SK-N-SH (cell line): ENCODE measurements at regions not wholly inside any gene's neighbourhood (a gene's known extent, or its start where the extent isn't known, plus 50 kb on each side); places are given as distances from the start of the nearest gene placed in this dataset.

Experiments
- CTCF ChIA-PET: fragments of 300-600, 350-600 bp; formaldehyde crosslinking; extraction: SDS; loops from one replicate; lab custom pipeline; 2021; lab: Yijun Ruan, JAX
- POLR2A ChIA-PET: fragments of 350-600 bp; sonication (Branson Sonifier 250); formaldehyde crosslinking; extraction: SDS; loops from one replicate; lab custom pipeline; 2020; ENCODE audit warnings: antibody characterized with exemption, inconsistent platforms; lab: Yijun Ruan, JAX
- DNase-seq: peaks from one replicate; pipeline ENCODE4 v3.0.0; 2012
- H2AFZ ChIP-seq: fragments of 200-600 bp; sonication (generic); 2 replicates; pipeline ENCODE4 v1.8.1; 2016; ENCODE audit warnings: antibody characterized with exemption, mild to moderate bottlenecking, low read depth
- H3F3A ChIP-seq: fragments of 200-600 bp; sonication (generic); replicated peaks from 2 replicates; pipeline ENCODE3; 2016; ENCODE audit warnings: antibody characterized with exemption, mild to moderate bottlenecking; ENCODE audit not compliant: insufficient read depth
- H3K27ac ChIP-seq, 2 experiments: fragments of 200-500 bp in 1 of 2; fragments of 200-600 bp in 1 of 2; sonication (Bioruptor generic) in 1 of 2; sonication (generic), shearing (Covaris generic) in 1 of 2; 2 replicates each; pipeline versions ENCODE4 v1.5.1 to v1.6.1; 2014 to 2016; ENCODE audit warnings: low read depth in 2 of 2, inconsistent platforms in 1 of 2, low read length in 1 of 2, mild to moderate bottlenecking in 1 of 2, mixed read lengths in 1 of 2
- H3K27me3 ChIP-seq: fragments of 200-600 bp; sonication (generic), shearing (Covaris generic); 2 replicates; pipeline ENCODE4 v1.6.1; 2016; ENCODE audit warnings: mixed run types; ENCODE audit not compliant: insufficient read depth
- H3K36me3 ChIP-seq, 2 experiments: fragments of 200-500 bp in 1 of 2; fragments of 200-600 bp in 1 of 2; sonication (Bioruptor generic) in 1 of 2; sonication (generic) in 1 of 2; replicated peaks in 1 of 2; 2 replicates each; pipeline versions ENCODE3 to v1.5.1; 2014 to 2016; ENCODE audit warnings: low read length in 1 of 2, mild to moderate bottlenecking in 1 of 2; ENCODE audit not compliant: insufficient read depth in 2 of 2, control insufficient read depth in 1 of 2
- H3K4me1 ChIP-seq, 2 experiments: fragments of 200-500 bp in 1 of 2; fragments of 200-600 bp in 1 of 2; sonication (Bioruptor generic) in 1 of 2; sonication (generic), shearing (Covaris generic) in 1 of 2; 2 replicates each; pipeline versions ENCODE4 v1.5.1 to v1.6.1; 2014 to 2016; ENCODE audit warnings: low read depth in 1 of 2, low read length in 1 of 2, mixed run types in 1 of 2; ENCODE audit not compliant: insufficient read depth in 2 of 2, control insufficient read depth in 1 of 2
- H3K4me2 ChIP-seq: fragments of 200-600 bp; sonication (generic), shearing (Covaris generic); 2 replicates; pipeline ENCODE4 v1.6.1; 2017; ENCODE audit warnings: mixed run types
- H3K4me3 ChIP-seq, 2 experiments: fragments of 200-500 bp in 1 of 2; fragments of 200-600 bp in 1 of 2; sonication (Bioruptor generic) in 1 of 2; sonication (generic), shearing (Covaris generic) in 1 of 2; 2 replicates each; pipeline versions ENCODE4 v1.5.1 to v1.8.1; 2014 to 2016; ENCODE audit warnings: low read depth in 2 of 2, inconsistent platforms in 1 of 2, low read length in 1 of 2, mild to moderate bottlenecking in 1 of 2, mixed read lengths in 1 of 2, moderate library complexity in 1 of 2
- H3K79me2 ChIP-seq: fragments of 200-600 bp; sonication (generic); 2 replicates; pipeline ENCODE4 v1.8.1; 2017; ENCODE audit warnings: mild to moderate bottlenecking; ENCODE audit not compliant: insufficient read depth
- H3K9ac ChIP-seq: fragments of 200-600 bp; sonication (generic); 2 replicates; pipeline ENCODE4 v1.6.1; 2017; ENCODE audit warnings: mixed run types
- H3K9me2 ChIP-seq: fragments of 200-600 bp; sonication (generic); 2 replicates; pipeline ENCODE4 v1.6.1; 2017; ENCODE audit warnings: mixed run types
- H3K9me3 ChIP-seq: fragments of 200-600 bp; sonication (generic); 2 replicates; pipeline ENCODE4 v1.6.1; 2017; ENCODE audit warnings: mixed run types, mild to moderate bottlenecking, moderate library complexity
- H4K20me1 ChIP-seq: fragments of 200-600 bp; sonication (generic); 2 replicates; pipeline ENCODE4 v1.6.1; 2017; ENCODE audit warnings: mild to moderate bottlenecking, mixed run types; ENCODE audit not compliant: insufficient read depth
- CHD2 ChIP-seq: fragments of 150-350 bp; IDR thresholded peaks from 2 replicates; pipeline ENCODE4 v1.6.1; 2018; ENCODE audit warnings: low read length; ENCODE audit not compliant: partially characterized antibody
- ELF1 ChIP-seq: IDR thresholded peaks from 2 replicates; pipeline ENCODE4 v1.4.0; 2012
- EP300 ChIP-seq, 2 experiments: IDR thresholded peaks; 2 replicates each; pipeline versions ENCODE4 v1.4.0 to v1.6.1; 2012; ENCODE audit warnings: borderline replicate concordance in 1 of 2, low read depth in 1 of 2, low read length in 1 of 2
- FOXM1 ChIP-seq: IDR thresholded peaks from 2 replicates; pipeline ENCODE4 v1.4.0; 2012; ENCODE audit warnings: low read depth, mild to moderate bottlenecking
- JUND ChIP-seq: IDR thresholded peaks from 2 replicates; pipeline ENCODE4 v1.4.0; 2012
- MEF2A ChIP-seq: IDR thresholded peaks from 2 replicates; pipeline ENCODE4 v1.4.0; 2012; ENCODE audit warnings: low read depth, borderline replicate concordance
- NRF1 ChIP-seq: IDR thresholded peaks from 2 replicates; pipeline ENCODE4 v1.6.1; 2012; ENCODE audit warnings: low read depth, mild to moderate bottlenecking, low read length
- POLR2AphosphoS5 ChIP-seq: IDR thresholded peaks from 2 replicates; pipeline ENCODE4 v1.6.1; 2012; ENCODE audit warnings: low read depth, low read length
- RAD21 ChIP-seq: IDR thresholded peaks from 2 replicates; pipeline ENCODE4 v1.6.1; 2012; ENCODE audit warnings: mild to moderate bottlenecking, low read length
- TAF1 ChIP-seq: IDR thresholded peaks from 2 replicates; pipeline ENCODE4 v1.6.1; 2012; ENCODE audit warnings: low read depth, mild to moderate bottlenecking, low read length, moderate library complexity, borderline replicate concordance
- TCF12 ChIP-seq: IDR thresholded peaks from 2 replicates; pipeline ENCODE4 v1.4.0; 2012
- TEAD4 ChIP-seq: IDR thresholded peaks from 2 replicates; pipeline ENCODE4 v1.4.0; 2012; ENCODE audit warnings: mild to moderate bottlenecking, borderline replicate concordance; ENCODE audit not compliant: insufficient read depth
- WGBS: methylation state at CpG from one replicate; pipeline ENCODE4 v1.1.6; 2017; ENCODE audit warnings: low lambda C conversion rate; 5-methylcytosine and 5-hydroxymethylcytosine counted together
- TF ChIP-seq, protein P1 (sequence below): IDR thresholded peaks from 2 replicates; pipeline ENCODE4 v1.4.0; 2012; ENCODE audit warnings: low read depth
- TF ChIP-seq, protein P2 (sequence below): IDR thresholded peaks from 2 replicates; pipeline ENCODE4 v1.6.1; 2012; ENCODE audit warnings: mild to moderate bottlenecking, low read depth, low read length, moderate library complexity
- TF ChIP-seq, protein P3 (sequence below): IDR thresholded peaks from 2 replicates; pipeline ENCODE4 v1.4.0; 2012; ENCODE audit warnings: low read depth, borderline replicate concordance
- TF ChIP-seq, protein P4 (sequence below): fragments of 150-350 bp; IDR thresholded peaks from 2 replicates; pipeline ENCODE4 v1.6.1; 2016; ENCODE audit warnings: mild to moderate bottlenecking, low read depth, low read length

DNA sequence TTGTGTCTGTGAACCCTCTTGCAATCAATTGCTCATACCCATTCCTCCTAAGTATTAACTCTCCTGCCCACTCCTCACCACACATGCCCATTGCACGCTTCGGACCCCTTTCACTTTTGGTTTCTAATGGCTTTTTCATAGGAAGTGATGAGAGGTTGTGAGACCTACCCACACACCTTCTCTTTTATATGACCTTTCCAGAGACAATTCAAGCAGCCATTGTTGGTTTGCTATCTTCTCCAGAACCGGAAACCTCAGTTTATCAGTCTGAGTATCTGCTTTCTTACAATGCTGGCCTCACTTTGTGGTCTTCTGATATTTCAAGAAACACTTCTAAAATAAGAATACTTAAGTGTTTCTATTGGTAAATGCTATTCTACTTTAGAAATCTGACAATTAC, 1550.8 kb upstream of the SLC10A2 start:
- no peak for TF ChIP-seq TAF1
- no peak for TF ChIP-seq POLR2AphosphoS5
- TF ChIP-seq, protein P1, sequence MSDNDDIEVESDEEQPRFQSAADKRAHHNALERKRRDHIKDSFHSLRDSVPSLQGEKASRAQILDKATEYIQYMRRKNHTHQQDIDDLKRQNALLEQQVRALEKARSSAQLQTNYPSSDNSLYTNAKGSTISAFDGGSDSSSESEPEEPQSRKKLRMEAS, result no peak
- TF ChIP-seq ELF1, result no peak
- TF ChIP-seq, protein P2, sequence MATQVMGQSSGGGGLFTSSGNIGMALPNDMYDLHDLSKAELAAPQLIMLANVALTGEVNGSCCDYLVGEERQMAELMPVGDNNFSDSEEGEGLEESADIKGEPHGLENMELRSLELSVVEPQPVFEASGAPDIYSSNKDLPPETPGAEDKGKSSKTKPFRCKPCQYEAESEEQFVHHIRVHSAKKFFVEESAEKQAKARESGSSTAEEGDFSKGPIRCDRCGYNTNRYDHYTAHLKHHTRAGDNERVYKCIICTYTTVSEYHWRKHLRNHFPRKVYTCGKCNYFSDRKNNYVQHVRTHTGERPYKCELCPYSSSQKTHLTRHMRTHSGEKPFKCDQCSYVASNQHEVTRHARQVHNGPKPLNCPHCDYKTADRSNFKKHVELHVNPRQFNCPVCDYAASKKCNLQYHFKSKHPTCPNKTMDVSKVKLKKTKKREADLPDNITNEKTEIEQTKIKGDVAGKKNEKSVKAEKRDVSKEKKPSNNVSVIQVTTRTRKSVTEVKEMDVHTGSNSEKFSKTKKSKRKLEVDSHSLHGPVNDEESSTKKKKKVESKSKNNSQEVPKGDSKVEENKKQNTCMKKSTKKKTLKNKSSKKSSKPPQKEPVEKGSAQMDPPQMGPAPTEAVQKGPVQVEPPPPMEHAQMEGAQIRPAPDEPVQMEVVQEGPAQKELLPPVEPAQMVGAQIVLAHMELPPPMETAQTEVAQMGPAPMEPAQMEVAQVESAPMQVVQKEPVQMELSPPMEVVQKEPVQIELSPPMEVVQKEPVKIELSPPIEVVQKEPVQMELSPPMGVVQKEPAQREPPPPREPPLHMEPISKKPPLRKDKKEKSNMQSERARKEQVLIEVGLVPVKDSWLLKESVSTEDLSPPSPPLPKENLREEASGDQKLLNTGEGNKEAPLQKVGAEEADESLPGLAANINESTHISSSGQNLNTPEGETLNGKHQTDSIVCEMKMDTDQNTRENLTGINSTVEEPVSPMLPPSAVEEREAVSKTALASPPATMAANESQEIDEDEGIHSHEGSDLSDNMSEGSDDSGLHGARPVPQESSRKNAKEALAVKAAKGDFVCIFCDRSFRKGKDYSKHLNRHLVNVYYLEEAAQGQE, result no peak
- no peak for TF ChIP-seq NRF1
- TF ChIP-seq, all 33 proteins: peak for 0
- H3K27ac ChIP-seq, result no peak overlapping the region
- POLR2A ChIA-PET, result no interaction called here
- no peak overlapping the region for H3K9ac ChIP-seq
- H2AFZ ChIP-seq, result no peak overlapping the region
- H3K36me3 ChIP-seq, result no peaks in the 10 kb centered on the region
- no peak for DNase-seq
- WGBS, result 26% methylated on average over 3 of the region's 3 CpGs
- no peaks in the 10 kb centered on the region for H3K79me2 ChIP-seq
- CTCF ChIA-PET, result no interaction called here
- no peaks in the 10 kb centered on the region for H4K20me1 ChIP-seq
- H3K27me3 ChIP-seq, result no peaks in the 10 kb centered on the region
- no peaks in the 10 kb centered on the region for H3F3A ChIP-seq
- H3K4me1 ChIP-seq, result no peaks in the 10 kb centered on the region
- H3K4me2 ChIP-seq, result no peak overlapping the region
- H3K9me3 ChIP-seq, result no peaks in the 10 kb centered on the region
- H3K4me3 ChIP-seq, result no peak overlapping the region
- no peaks in the 10 kb centered on the region for H3K9me2 ChIP-seq

DNA sequence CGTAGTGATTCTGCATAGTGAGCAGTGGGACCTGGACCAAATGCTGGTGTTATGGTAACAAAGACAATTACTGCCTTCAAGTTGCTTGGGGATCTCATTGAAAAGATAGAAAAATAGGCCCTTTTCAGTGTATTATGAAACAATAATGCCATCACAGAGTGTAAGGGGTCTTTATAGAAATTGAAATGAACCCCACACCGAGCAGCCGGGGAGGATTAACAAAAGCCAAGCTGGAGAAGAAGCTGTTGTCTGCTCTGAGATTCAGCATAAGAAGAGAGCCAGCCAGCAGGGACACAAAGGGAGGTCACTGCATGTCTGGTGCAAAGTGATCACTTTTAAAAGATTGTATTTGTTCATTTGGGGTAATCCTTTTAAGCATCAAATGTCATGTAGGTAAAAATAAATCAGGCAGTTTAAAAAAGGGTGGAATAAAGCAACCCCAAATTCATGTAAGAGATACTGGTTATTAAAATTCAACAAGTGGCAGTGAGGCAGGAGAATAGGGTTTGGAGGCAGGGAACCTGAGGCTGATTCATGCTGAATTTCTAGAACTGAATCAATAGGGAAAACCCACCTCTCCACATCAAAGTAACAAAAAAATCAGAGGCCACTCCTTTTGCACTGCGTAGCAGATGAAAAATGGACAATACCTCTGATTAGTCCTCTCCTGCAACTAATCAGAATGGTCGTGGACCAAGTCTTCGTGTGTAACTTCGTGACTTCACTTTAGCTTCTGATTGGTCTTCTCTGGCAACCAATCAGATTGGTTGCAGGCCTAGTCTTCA, 1548.3 kb upstream of the SLC10A2 start:
- Histone ChIP-seq H3K27me3 (no peaks in the 10 kb centered on the region), H3K36me3 (no peaks in the 10 kb centered on the region), H3F3A (no peaks in the 10 kb centered on the region), H3K27ac (no peak overlapping the region), H3K9ac (no peak overlapping the region), H3K79me2 (no peaks in the 10 kb centered on the region), H3K9me3 (no peaks in the 10 kb centered on the region), H3K4me3 (no peak overlapping the region), H4K20me1 (no peaks in the 10 kb centered on the region), H3K4me2 (no peak overlapping the region), H3K9me2 (no peaks in the 10 kb centered on the region), H2AFZ (no peak overlapping the region), H3K4me1 (no peaks in the 10 kb centered on the region)
- TF ChIP-seq, protein P2, result no peak
- no peak for TF ChIP-seq POLR2AphosphoS5
- TF ChIP-seq, protein P3, sequence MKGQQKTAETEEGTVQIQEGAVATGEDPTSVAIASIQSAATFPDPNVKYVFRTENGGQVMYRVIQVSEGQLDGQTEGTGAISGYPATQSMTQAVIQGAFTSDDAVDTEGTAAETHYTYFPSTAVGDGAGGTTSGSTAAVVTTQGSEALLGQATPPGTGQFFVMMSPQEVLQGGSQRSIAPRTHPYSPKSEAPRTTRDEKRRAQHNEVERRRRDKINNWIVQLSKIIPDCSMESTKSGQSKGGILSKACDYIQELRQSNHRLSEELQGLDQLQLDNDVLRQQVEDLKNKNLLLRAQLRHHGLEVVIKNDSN, result no peak
- TF ChIP-seq TAF1, result no peak
- no peak for TF ChIP-seq FOXM1
- TF ChIP-seq, protein P1, result no peak
- TF ChIP-seq TCF12, result no peak
- TF ChIP-seq, protein P4, sequence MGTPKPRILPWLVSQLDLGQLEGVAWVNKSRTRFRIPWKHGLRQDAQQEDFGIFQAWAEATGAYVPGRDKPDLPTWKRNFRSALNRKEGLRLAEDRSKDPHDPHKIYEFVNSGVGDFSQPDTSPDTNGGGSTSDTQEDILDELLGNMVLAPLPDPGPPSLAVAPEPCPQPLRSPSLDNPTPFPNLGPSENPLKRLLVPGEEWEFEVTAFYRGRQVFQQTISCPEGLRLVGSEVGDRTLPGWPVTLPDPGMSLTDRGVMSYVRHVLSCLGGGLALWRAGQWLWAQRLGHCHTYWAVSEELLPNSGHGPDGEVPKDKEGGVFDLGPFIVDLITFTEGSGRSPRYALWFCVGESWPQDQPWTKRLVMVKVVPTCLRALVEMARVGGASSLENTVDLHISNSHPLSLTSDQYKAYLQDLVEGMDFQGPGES, result no peak
- TF ChIP-seq CHD2, result no peak
- no peak for TF ChIP-seq MEF2A
- no peak for TF ChIP-seq RAD21
- TF ChIP-seq TEAD4, result no peak
- TF ChIP-seq EP300 (IDR thresholded peaks at IDR 0.05; ENCODE audit: borderline replicate concordance in 1 of 2, low read depth in 1 of 2, low read length in 1 of 2), result no peak
- no peak for TF ChIP-seq JUND
- POLR2A ChIA-PET, result no interaction called here
- CTCF ChIA-PET, result no interaction called here
- WGBS, result 49% methylated on average over 7 of the region's 7 CpGs
- no peak for DNase-seq
